Endothelial cell of umbilical vein (primary cell): ENCODE measurements at regions not wholly inside any gene's neighbourhood (a gene's known extent, or its start where the extent isn't known, plus 50 kb on each side); places are given as distances from the start of the nearest gene placed in this dataset.

ENCODE experiments used
- BruUV-seq: library from RNA; stranded (reverse); fragments of 400-500 nt; replicated peaks from 2 replicates; lab custom pipeline; 2021; lab: Mats Ljungman, UMichigan
- CTCF ChIA-PET: fragments of 300-600, 350-600 bp; sonication (Branson Sonifier 250); formaldehyde crosslinking; loops from one replicate; lab custom pipeline; 2021; ENCODE audit warnings: antibody characterized with exemption, inconsistent platforms; lab: Charles Lee
- POLR2A ChIA-PET: fragments of 300-600, 350-600 bp; sonication (Branson Sonifier 250); formaldehyde crosslinking; loops from one replicate; lab custom pipeline; 2021; ENCODE audit warnings: antibody characterized with exemption, inconsistent platforms; lab: Charles Lee
- DNase-seq: peaks from one replicate; pipeline ENCODE4 v3.0.0-alpha.2; 2011; ENCODE audit warnings: low read depth, low spot score
- FAIRE-seq: peaks from 2 replicates; lab custom pipeline; 2011; peaks lifted over from hg19 to GRCh38; lab: Jason Lieb, UNC
- H2AFZ ChIP-seq: 2 replicates; pipeline ENCODE4 v1.6.0; 2012; ENCODE audit warnings: low read depth, low read length, control low read depth, inconsistent platforms
- H3K27ac ChIP-seq: 2 replicates; pipeline ENCODE4 v1.5.1; 2011; ENCODE audit warnings: low read depth, mild to moderate bottlenecking, control low read depth, low read length, moderate library complexity; ENCODE audit not compliant: insufficient read depth
- H3K27me3 ChIP-seq, 2 experiments: 2 replicates each; pipeline versions ENCODE4 v1.6.0 to v1.6.1; 2011; ENCODE audit warnings: low read length in 2 of 2, mixed read lengths in 1 of 2; ENCODE audit not compliant: control insufficient read depth in 2 of 2, insufficient read depth in 2 of 2
- H3K36me3 ChIP-seq, 2 experiments: 2 replicates in 1 of 2; 3 replicates in 1 of 2; pipeline ENCODE4 v1.5.1; 2011; ENCODE audit warnings: low read length in 2 of 2, mild to moderate bottlenecking in 1 of 2, moderate library complexity in 1 of 2; ENCODE audit not compliant: control insufficient read depth in 2 of 2, insufficient read depth in 2 of 2; ENCODE audit errors: extremely low read depth in 1 of 2
- H3K4me1 ChIP-seq: 3 replicates; pipeline ENCODE4 v1.5.1; 2011; ENCODE audit warnings: mild to moderate bottlenecking, low read length; ENCODE audit not compliant: control insufficient read depth, insufficient read depth; ENCODE audit errors: extremely low read depth
- H3K4me2 ChIP-seq: 2 replicates; pipeline ENCODE4 v1.6.1; 2011; ENCODE audit warnings: low read length, control low read depth, mixed read lengths; ENCODE audit not compliant: insufficient read depth
- H3K4me3 ChIP-seq, 3 experiments: fragments of 200-600 bp in 1 of 3; sonication (generic), shearing (Covaris generic) in 1 of 3; replicated peaks in 1 of 3; 2 replicates each; pipeline ENCODE4 v1.5.1; 2011 to 2016; ENCODE audit warnings: control low read depth in 3 of 3, low read length in 3 of 3, mild to moderate bottlenecking in 2 of 3, inconsistent platforms in 1 of 3, low read depth in 1 of 3, moderate library complexity in 1 of 3; ENCODE audit not compliant: insufficient read depth in 1 of 3
- H3K79me2 ChIP-seq: 2 replicates; pipeline ENCODE4 v1.6.0; 2012; ENCODE audit warnings: low read length, inconsistent platforms; ENCODE audit not compliant: control insufficient read depth, insufficient read depth
- H3K9ac ChIP-seq: replicated peaks from 2 replicates; pipeline ENCODE3; 2011; ENCODE audit warnings: low read length, control low read depth; ENCODE audit not compliant: insufficient read depth; ENCODE audit errors: extremely low read depth
- H3K9me1 ChIP-seq: replicated peaks from 3 replicates; pipeline ENCODE4 v1.6.0; 2011; ENCODE audit warnings: mild to moderate bottlenecking, low read length; ENCODE audit not compliant: control insufficient read depth, insufficient read depth; ENCODE audit errors: extremely low read depth
- H3K9me3 ChIP-seq: replicated peaks from 2 replicates; pipeline ENCODE4 v1.5.1; 2012; ENCODE audit warnings: low read length, inconsistent platforms; ENCODE audit not compliant: control insufficient read depth, insufficient read depth
- H4K20me1 ChIP-seq: replicated peaks from 2 replicates; pipeline ENCODE3; 2011; ENCODE audit warnings: mild to moderate bottlenecking, low read length; ENCODE audit not compliant: control insufficient read depth, insufficient read depth; ENCODE audit errors: extremely low read depth
- CTCF ChIP-seq, 2 donors: IDR thresholded peaks; 1 replicate in 1 of 2; 2 replicates in 1 of 2; pipeline ENCODE4 v1.5.1; 2011; ENCODE audit warnings: low read length in 2 of 2, mild to moderate bottlenecking in 2 of 2, moderate library complexity in 2 of 2, control low read depth in 1 of 2, inconsistent platforms in 1 of 2, low read depth in 1 of 2; ENCODE audit not compliant: insufficient read depth in 1 of 2; ENCODE audit errors: extremely low read depth in 1 of 2
- EZH2 ChIP-seq: IDR thresholded peaks from 2 replicates; pipeline ENCODE4 v1.6.1; 2012; ENCODE audit warnings: borderline replicate concordance, low read depth, mild to moderate bottlenecking, moderate library complexity, low read length, inconsistent platforms; ENCODE audit not compliant: severe bottlenecking
- FOS ChIP-seq: IDR thresholded peaks from 2 replicates; pipeline ENCODE4 v1.6.1; 2011; ENCODE audit warnings: mild to moderate bottlenecking, low read length, moderate library complexity, borderline replicate concordance; ENCODE audit not compliant: insufficient read depth
- GATA2 ChIP-seq: IDR thresholded peaks from 2 replicates; pipeline ENCODE4 v1.7.0; 2011; ENCODE audit warnings: low read depth, mild to moderate bottlenecking, moderate library complexity, mixed read lengths, low read length; ENCODE audit not compliant: insufficient read length, insufficient read depth
- JUN ChIP-seq: IDR thresholded peaks from 2 replicates; pipeline ENCODE4 v1.6.1; 2011; ENCODE audit warnings: borderline replicate concordance, low read depth; ENCODE audit not compliant: insufficient read length, insufficient read depth
- MAX ChIP-seq: IDR thresholded peaks from 2 replicates; pipeline ENCODE4 v1.6.1; 2011; ENCODE audit not compliant: insufficient read depth, insufficient read length
- MYC ChIP-seq: IDR thresholded peaks from one replicate; pipeline ENCODE4 v1.6.1; 2011; ENCODE audit warnings: mild to moderate bottlenecking, low read depth, low read length
- POLR2A ChIP-seq: IDR thresholded peaks from 2 replicates; pipeline ENCODE4 v1.6.1; 2012; ENCODE audit warnings: low read depth, mild to moderate bottlenecking, control low read depth, low read length
- POLR2AphosphoS5 ChIP-seq: IDR thresholded peaks from 2 replicates; pipeline ENCODE4 v1.6.1; 2012; ENCODE audit warnings: low read depth, mild to moderate bottlenecking, control low read depth, low read length, moderate library complexity; ENCODE audit not compliant: insufficient read depth
- dilution Hi-C: fragments of 300-500 bp; cut with MboI; formaldehyde crosslinking; loops from one replicate; pipeline ENCODE4 v1.15.0; 2019; ENCODE audit warnings: low sequenced_read_pairs; ENCODE audit not compliant: extremely low pct_ligation_motif_present
- intact Hi-C: fragments of 100-400 bp; cut with micrococcal nuclease; formaldehyde crosslinking; loops from one replicate; pipeline ENCODE4 v1.10.0; 2022

DNA sequence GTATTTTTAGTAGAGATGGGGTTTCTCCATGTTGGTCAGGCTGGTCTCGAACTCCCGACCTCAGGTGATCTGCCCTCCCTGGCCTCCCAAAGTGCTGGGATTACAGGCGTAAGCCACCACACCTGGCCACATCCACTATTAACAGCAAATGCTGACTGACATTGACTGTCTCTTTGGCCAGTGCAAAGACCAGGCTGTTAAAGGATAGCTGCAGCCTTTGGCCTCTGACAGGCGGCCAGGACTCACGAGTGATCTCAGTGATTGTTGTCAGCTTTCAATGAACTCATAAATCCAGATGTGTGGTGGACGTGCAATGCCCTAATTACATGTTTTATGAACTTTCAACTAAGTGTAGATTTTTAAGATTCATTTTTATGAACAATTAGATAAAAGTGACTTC lies 174.4 kb upstream of the EXOC2 start:
- no peak for TF ChIP-seq POLR2AphosphoS5
- no peak for TF ChIP-seq FOS
- no peak for TF ChIP-seq POLR2A
- no peak overlapping the region for H3K9ac ChIP-seq
- no peak overlapping the region for H3K4me2 ChIP-seq
- H3K27ac ChIP-seq = no peak overlapping the region
- no peaks in the 10 kb centered on the region for H3K9me3 ChIP-seq
- intact Hi-C loops (no loop called here), dilution Hi-C loops (no loop called here)
- FAIRE-seq = no peak
- H3K27me3 ChIP-seq = no peaks in the 10 kb centered on the region
- H4K20me1 ChIP-seq = no peaks in the 10 kb centered on the region
- no peak overlapping the region for H3K4me3 ChIP-seq
- no TSS peak for BruUV-seq
- H3K79me2 ChIP-seq = no peaks in the 10 kb centered on the region
- H3K9me1 ChIP-seq = no peaks in the 10 kb centered on the region
- CTCF ChIA-PET = no interaction called here
- POLR2A ChIA-PET = no interaction called here
- no peak overlapping the region for H2AFZ ChIP-seq
- DNase-seq = no peak
- H3K36me3 ChIP-seq = no peaks in the 10 kb centered on the region
- H3K4me1 ChIP-seq = no peaks in the 10 kb centered on the region

DNA sequence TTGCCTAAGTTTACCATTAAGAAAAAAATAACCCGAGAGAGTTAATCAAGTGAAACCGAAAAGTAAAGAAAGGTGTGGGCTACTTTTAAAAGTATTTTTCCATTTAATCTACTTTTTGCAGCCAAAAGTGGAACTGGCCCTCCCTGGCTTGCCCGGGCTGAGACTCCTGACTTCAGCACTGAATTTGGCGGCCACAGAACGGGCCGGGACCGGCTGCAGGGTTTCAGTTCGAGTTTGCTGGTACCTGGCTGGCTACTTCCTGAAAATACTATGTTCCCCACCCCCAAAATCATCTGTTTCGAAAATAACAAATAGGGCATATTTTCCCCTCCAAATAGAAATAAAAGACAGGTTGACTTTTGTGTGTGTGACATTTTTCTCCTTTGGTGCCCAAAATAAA lies 173.4 kb upstream of the EXOC2 start:
- Histone ChIP-seq H3K4me2 (no peak overlapping the region), H3K79me2 (no peaks in the 10 kb centered on the region), H4K20me1 (no peaks in the 10 kb centered on the region), H3K27me3 (no peaks in the 10 kb centered on the region), H3K4me1 (no peaks in the 10 kb centered on the region), H3K36me3 (no peaks in the 10 kb centered on the region), H3K9me3 (no peaks in the 10 kb centered on the region), H3K4me3 (no peak overlapping the region), H3K27ac (no peak overlapping the region), H3K9me1 (no peaks in the 10 kb centered on the region), H2AFZ (no peak overlapping the region), H3K9ac (no peak overlapping the region)
- POLR2A ChIA-PET = no interaction called here
- CTCF ChIA-PET = no interaction called here
- TF ChIP-seq FOS (no peak), EZH2 (no peak), CTCF (IDR thresholded peaks at IDR 0.05; ENCODE audit: extremely low read depth in 1 of 2, insufficient read depth in 1 of 2, low read depth in 1 of 2, low read length in 2 of 2) (no peak), POLR2A (no peak), MAX (no peak), GATA2 (no peak), JUN (no peak), MYC (no peak), POLR2AphosphoS5 (no peak)
- FAIRE-seq = no peak
- dilution Hi-C loops (no loop called here), intact Hi-C loops (no loop called here)
- no peak for DNase-seq
- BruUV-seq = no TSS peak
